ENCODE measurements at regions not wholly inside any gene's neighbourhood (a gene's known extent, or its start where the extent isn't known, plus 50 kb on each side); places are given as distances from the start of the nearest gene placed in this dataset.
"Not testable (repeated sequence)": the region's sequence is repeated elsewhere in the genome, so short reads cannot be mapped to it uniquely, and the experiment has no call there.

DNA sequence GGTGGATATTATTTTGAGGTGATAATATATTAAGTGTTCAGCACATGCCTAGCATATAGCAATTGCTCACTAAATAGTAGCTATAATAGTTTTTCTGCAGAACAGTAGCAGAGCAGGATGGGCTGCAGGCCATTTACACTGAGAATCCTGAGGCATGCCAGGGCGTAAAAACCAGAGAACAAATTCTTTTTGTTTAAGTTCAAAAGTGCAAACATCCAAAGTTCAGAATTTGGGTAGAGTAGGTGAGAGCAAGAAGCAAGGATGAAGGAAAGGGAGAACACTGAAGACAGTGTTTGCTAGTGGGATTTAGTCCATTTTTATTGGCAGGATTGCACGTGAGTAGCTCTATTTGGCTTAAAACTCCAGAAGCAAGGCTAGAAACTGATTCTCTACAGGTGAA is 72.0 kb upstream of the RHOBTB1 start:
- WGBS, 4 donors: 83 to 93% (median 92%) methylated on average over 2 of the region's 2 CpGs
- no peak for DNase-seq
- H3K36me3 ChIP-seq (replicated peaks in 1 of 2): no peaks in the 10 kb centered on the region
- H3K4me3 ChIP-seq: no peak overlapping the region
- TF ChIP-seq POLR2A (IDR thresholded peaks at IDR 0.05): no peak
- TF ChIP-seq, protein P1, sequence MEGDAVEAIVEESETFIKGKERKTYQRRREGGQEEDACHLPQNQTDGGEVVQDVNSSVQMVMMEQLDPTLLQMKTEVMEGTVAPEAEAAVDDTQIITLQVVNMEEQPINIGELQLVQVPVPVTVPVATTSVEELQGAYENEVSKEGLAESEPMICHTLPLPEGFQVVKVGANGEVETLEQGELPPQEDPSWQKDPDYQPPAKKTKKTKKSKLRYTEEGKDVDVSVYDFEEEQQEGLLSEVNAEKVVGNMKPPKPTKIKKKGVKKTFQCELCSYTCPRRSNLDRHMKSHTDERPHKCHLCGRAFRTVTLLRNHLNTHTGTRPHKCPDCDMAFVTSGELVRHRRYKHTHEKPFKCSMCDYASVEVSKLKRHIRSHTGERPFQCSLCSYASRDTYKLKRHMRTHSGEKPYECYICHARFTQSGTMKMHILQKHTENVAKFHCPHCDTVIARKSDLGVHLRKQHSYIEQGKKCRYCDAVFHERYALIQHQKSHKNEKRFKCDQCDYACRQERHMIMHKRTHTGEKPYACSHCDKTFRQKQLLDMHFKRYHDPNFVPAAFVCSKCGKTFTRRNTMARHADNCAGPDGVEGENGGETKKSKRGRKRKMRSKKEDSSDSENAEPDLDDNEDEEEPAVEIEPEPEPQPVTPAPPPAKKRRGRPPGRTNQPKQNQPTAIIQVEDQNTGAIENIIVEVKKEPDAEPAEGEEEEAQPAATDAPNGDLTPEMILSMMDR (IDR thresholded peaks at IDR 0.05): no peak
- H3K27me3 ChIP-seq: no peaks in the 10 kb centered on the region
- no peak overlapping the region for H3K27ac ChIP-seq
- H3K9me3 ChIP-seq (replicated peaks in 1 of 3): no peaks in the 10 kb centered on the region
- H3K4me1 ChIP-seq (replicated peaks in 1 of 2): no peaks in the 10 kb centered on the region
- intact Hi-C loops (cut with DNase I): no loop called here

DNA sequence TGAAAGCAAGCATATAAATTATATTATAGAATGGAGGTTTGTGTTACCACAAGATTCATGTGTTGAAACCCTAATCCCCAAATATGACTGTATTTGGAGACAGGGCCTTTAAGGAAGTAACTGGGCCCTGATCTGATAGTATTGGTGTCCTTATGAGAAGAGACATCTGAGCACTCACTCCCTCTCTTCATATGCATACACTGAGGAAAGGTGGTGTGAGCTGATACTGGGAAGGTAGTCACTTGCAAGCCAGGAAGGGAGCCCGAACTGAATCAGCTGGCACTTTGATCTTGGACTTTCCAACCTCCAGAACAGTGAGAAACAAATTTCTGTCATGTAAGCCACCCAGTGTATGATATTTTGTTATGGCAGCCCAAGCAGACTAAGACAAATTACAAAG is 66.9 kb upstream of the RHOBTB1 start:
- H3K4me1 ChIP-seq (replicated peaks in 1 of 2): no peaks in the 10 kb centered on the region
- intact Hi-C loops (cut with DNase I): no loop called here
- no peaks in the 10 kb centered on the region for H3K27me3 ChIP-seq
- no peak overlapping the region for H3K27ac ChIP-seq
- WGBS, 4 donors: 77 to 98% (median 93%) methylated on average over 1 of the region's 1 CpG
- H3K36me3 ChIP-seq (replicated peaks in 1 of 2): no peaks in the 10 kb centered on the region
- H3K9me3 ChIP-seq (replicated peaks in 1 of 3): no peaks in the 10 kb centered on the region
- no peak overlapping the region for H3K4me3 ChIP-seq
- DNase-seq: no peak
- TF ChIP-seq, protein P1 (IDR thresholded peaks at IDR 0.05): no peak
- TF ChIP-seq POLR2A (IDR thresholded peaks at IDR 0.05): no peak

GRCh38 chr10:61003069-61003468 is 59.1 kb upstream of the RHOBTB1 start:
- intact Hi-C loops (cut with DNase I); H3K27ac ChIP-seq; DNase-seq; H3K27me3 ChIP-seq; H3K36me3 ChIP-seq (replicated peaks in 1 of 2); H3K4me3 ChIP-seq; H3K9me3 ChIP-seq (replicated peaks in 1 of 3); H3K4me1 ChIP-seq (replicated peaks in 1 of 2): not testable (repeated sequence)
- 95 to 98% (median 97%) methylated on average over 3 of the region's 3 CpGs for WGBS, 4 donors

DNA sequence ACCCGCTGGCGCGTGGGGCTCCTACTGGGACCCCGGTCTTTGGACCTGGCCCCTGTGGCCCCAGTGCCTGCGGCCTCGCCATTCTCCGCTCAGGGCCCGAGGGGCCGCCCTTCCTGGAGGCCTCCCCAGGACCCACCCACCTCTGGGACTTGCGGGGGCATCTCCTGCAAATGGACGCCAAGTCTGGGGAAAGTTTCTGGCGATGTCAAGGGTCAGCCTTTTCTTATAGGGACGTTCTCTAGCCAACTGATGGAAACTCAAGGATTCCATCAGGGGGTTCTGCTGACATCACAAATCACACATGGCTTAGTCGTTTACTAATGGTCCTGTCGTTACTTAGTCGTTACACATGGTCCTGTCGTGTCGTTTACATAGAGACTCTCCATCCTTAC is 57.7 kb upstream of the RHOBTB1 start:
- DNase-seq: no peak
- no peak overlapping the region for H3K27ac ChIP-seq
- peaks cover 0 to 8% of the 10 kb centered on the region in 2 donors for H3K4me1 ChIP-seq (replicated peaks in 1 of 2)
- peak overlapping the region in 2 of 4 donors; percentile 21 to 88 for H3K4me3 ChIP-seq
- H3K36me3 ChIP-seq (replicated peaks in 1 of 2): no peaks in the 10 kb centered on the region
- H3K9me3 ChIP-seq (replicated peaks in 1 of 3): no peaks in the 10 kb centered on the region
- WGBS, 4 donors: 41 to 56% (median 47%) methylated on average over 10 to 18 of the region's 18 CpGs
- TF ChIP-seq, protein P1 (IDR thresholded peaks at IDR 0.05): no peak
- no peak for TF ChIP-seq POLR2A (IDR thresholded peaks at IDR 0.05)
- no peaks in the 10 kb centered on the region for H3K27me3 ChIP-seq
- intact Hi-C loops (cut with DNase I): no loop called here
